GM12878 (cell line): ENCODE measurements at regions not wholly inside any gene's neighbourhood (a gene's known extent, or its start where the extent isn't known, plus 50 kb on each side); places are given as distances from the start of the nearest gene placed in this dataset.

Experiments used
- ASH2L ChIP-seq: fragments of 300-600, 200-600 bp; sonication (generic); IDR thresholded peaks from 2 replicates; pipeline ENCODE4 v1.6.1; 2017; ENCODE audit warnings: low read depth, mild to moderate bottlenecking, borderline replicate concordance
- BACH1 ChIP-seq: fragments of 450-650 bp; IDR thresholded peaks from 2 replicates; pipeline ENCODE4 v1.6.1; 2017; ENCODE audit warnings: mild to moderate bottlenecking, borderline replicate concordance
- CTCF ChIP-seq, 3 experiments: IDR thresholded peaks in 2 of 3; conservative IDR thresholded peaks in 1 of 3; 2 replicates each; pipeline ENCODE4 v1.5.1; 2011; ENCODE audit warnings: low read depth in 3 of 3, low read length in 3 of 3, mild to moderate bottlenecking in 3 of 3, control low read depth in 2 of 3, moderate library complexity in 2 of 3, inconsistent platforms in 1 of 3, mixed read lengths in 1 of 3; ENCODE audit not compliant: control insufficient read depth in 2 of 3, insufficient read depth in 1 of 3; ENCODE audit errors: extremely low read depth in 1 of 3
- E2F8 ChIP-seq: fragments of 450-650 bp; IDR thresholded peaks from 2 replicates; pipeline ENCODE4 v1.6.1; 2018; ENCODE audit warnings: mild to moderate bottlenecking, low read depth, moderate library complexity; ENCODE audit not compliant: partially characterized antibody
- EED ChIP-seq: sonication (generic); IDR thresholded peaks from 2 replicates; pipeline ENCODE4 v1.6.1; 2016; ENCODE audit warnings: antibody characterized with exemption, low read depth
- EP300 ChIP-seq, 2 experiments: fragments of 150-350 bp in 1 of 2; IDR thresholded peaks; 2 replicates each; pipeline ENCODE4 v1.6.1; 2011 to 2012; ENCODE audit warnings: low read depth in 2 of 2, low read length in 2 of 2, borderline replicate concordance in 1 of 2, improper control_type of control experiment in 1 of 2, inconsistent platforms in 1 of 2; ENCODE audit not compliant: control insufficient read depth in 1 of 2
- POLR2A ChIP-seq: IDR thresholded peaks from 2 replicates; pipeline ENCODE4 v1.6.1; 2011; ENCODE audit warnings: low read depth, mild to moderate bottlenecking, low read length
- RELA ChIP-seq: fragments of 450-650 bp; IDR thresholded peaks from 2 replicates; pipeline ENCODE4 v1.8.0; 2014; ENCODE audit warnings: borderline replicate concordance; ENCODE audit not compliant: partially characterized antibody
- SREBF2 ChIP-seq: IDR thresholded peaks from 2 replicates; pipeline ENCODE4 v1.6.1; 2012; ENCODE audit warnings: mild to moderate bottlenecking, low read length
- USF2 ChIP-seq: IDR thresholded peaks from 2 replicates; pipeline ENCODE4 v1.6.1; 2011; ENCODE audit warnings: low read depth, low read length, improper control_type of control experiment, borderline replicate concordance

GRCh38 chr1:232382671-232383070, 247.3 kb downstream of the SIPA1L2 start:
- TF ChIP-seq EP300 (IDR thresholded peaks at IDR 0.05; ENCODE audit: borderline replicate concordance in 1 of 2, control insufficient read depth in 1 of 2, low read depth in 2 of 2, low read length in 2 of 2) (no peak), USF2 (no peak), CTCF (IDR thresholded peaks at IDR 0.05 in 2 of 3, conservative IDR thresholded peaks at IDR 0.05 in 1 of 3; ENCODE audit: control insufficient read depth in 2 of 3, extremely low read depth in 1 of 3, insufficient read depth in 1 of 3, low read depth in 3 of 3, low read length in 3 of 3) (no peak), BACH1 (no peak), POLR2A (no peak), E2F8 (no peak), RELA (no peak), EED (no peak), ASH2L (no peak), SREBF2 (no peak)
